ENCODE measurements at regions not wholly inside any gene's neighbourhood (a gene's known extent, or its start where the extent isn't known, plus 50 kb on each side); places are given as distances from the start of the nearest gene placed in this dataset.

GRCh38 chr5:4797445-4797844 lies 342.7 kb upstream of the ADAMTS16 start:
- TF ChIP-seq CTCF (IDR thresholded peaks at IDR 0.05; ENCODE audit: unreplicated experiment): no peak
- Mint-ChIP-seq H3K27me3 (ENCODE audit: low read depth) (peaks cover 12% of the 10 kb centered on the region), H3K4me1 (peaks cover 8% of the 10 kb centered on the region), H3K27ac (no peak overlapping the region), H3K9me3 (no peaks in the 10 kb centered on the region), H3K36me3 (no peaks in the 10 kb centered on the region), H3K4me3 (no peak overlapping the region)
- no peak for DNase-seq (ENCODE audit: low spot score in 2 of 2, unreplicated experiment in 2 of 2)

GRCh38 chr5:4802044-4802443 lies 338.1 kb upstream of the ADAMTS16 start:
- H3K4me3 Mint-ChIP-seq: no peak overlapping the region
- H3K4me1 Mint-ChIP-seq: peaks cover 8% of the 10 kb centered on the region
- no peak overlapping the region for H3K27ac Mint-ChIP-seq
- DNase-seq (ENCODE audit: low spot score in 2 of 2, unreplicated experiment in 2 of 2): no peak
- H3K36me3 Mint-ChIP-seq: no peaks in the 10 kb centered on the region
- peaks cover 17% of the 10 kb centered on the region for H3K27me3 Mint-ChIP-seq (ENCODE audit: low read depth)
- no peaks in the 10 kb centered on the region for H3K9me3 Mint-ChIP-seq
- no peak for TF ChIP-seq CTCF (IDR thresholded peaks at IDR 0.05; ENCODE audit: unreplicated experiment)

- Mint-ChIP-seq H3K27me3 (ENCODE audit: low read depth) (peaks cover 15% of the 10 kb centered on the region), H3K36me3 (no peaks in the 10 kb centered on the region), H3K9me3 (peaks cover 7% of the 10 kb centered on the region), H3K27ac (no peak overlapping the region), H3K4me3 (no peak overlapping the region), H3K4me1 (peaks cover 8% of the 10 kb centered on the region)
- no peak for DNase-seq (ENCODE audit: low spot score in 2 of 2, unreplicated experiment in 2 of 2)
- no peak for TF ChIP-seq CTCF (IDR thresholded peaks at IDR 0.05; ENCODE audit: unreplicated experiment)
Observed at GRCh38 chr5:4804691-4805360, 335.3 kb upstream of the ADAMTS16 start.

- Mint-ChIP-seq H3K4me3 (no peak overlapping the region), H3K27me3 (ENCODE audit: low read depth) (peaks cover 21% of the 10 kb centered on the region), H3K4me1 (peaks cover 7% of the 10 kb centered on the region), H3K27ac (no peak overlapping the region), H3K9me3 (peaks cover 11% of the 10 kb centered on the region), H3K36me3 (no peaks in the 10 kb centered on the region)
- no peak for TF ChIP-seq CTCF (IDR thresholded peaks at IDR 0.05; ENCODE audit: unreplicated experiment)
- no peak for DNase-seq (ENCODE audit: low spot score in 2 of 2, unreplicated experiment in 2 of 2)
Observed at GRCh38 chr5:4815002-4815401, 325.1 kb upstream of the ADAMTS16 start.

- no peak overlapping the region for H3K4me3 Mint-ChIP-seq
- H3K36me3 Mint-ChIP-seq: no peaks in the 10 kb centered on the region
- TF ChIP-seq CTCF (IDR thresholded peaks at IDR 0.05; ENCODE audit: unreplicated experiment): no peak
- peaks cover 7% of the 10 kb centered on the region for H3K4me1 Mint-ChIP-seq
- H3K9me3 Mint-ChIP-seq: peaks cover 17% of the 10 kb centered on the region
- no peak overlapping the region for H3K27ac Mint-ChIP-seq
- DNase-seq (ENCODE audit: low spot score in 2 of 2, unreplicated experiment in 2 of 2): no peak
- H3K27me3 Mint-ChIP-seq (ENCODE audit: low read depth): peaks cover 9% of the 10 kb centered on the region
Observed at GRCh38 chr5:4817767-4818166, 322.4 kb upstream of the ADAMTS16 start.

GRCh38 chr5:4831325-4831724 lies 308.8 kb upstream of the ADAMTS16 start:
- no peak for TF ChIP-seq CTCF (IDR thresholded peaks at IDR 0.05; ENCODE audit: unreplicated experiment)
- Mint-ChIP-seq H3K36me3 (no peaks in the 10 kb centered on the region), H3K9me3 (no peaks in the 10 kb centered on the region), H3K27me3 (ENCODE audit: low read depth) (peaks cover 56% of the 10 kb centered on the region), H3K4me1 (no peaks in the 10 kb centered on the region), H3K27ac (no peak overlapping the region), H3K4me3 (no peak overlapping the region)
- no peak for DNase-seq (ENCODE audit: low spot score in 2 of 2, unreplicated experiment in 2 of 2)
